T-cell (primary cell): ENCODE measurements at regions not wholly inside any gene's neighbourhood (a gene's known extent, or its start where the extent isn't known, plus 50 kb on each side); places are given as distances from the start of the nearest gene placed in this dataset.

Experiments
- ATAC-seq, 4 experiments: fragments of 200-7000 bp in 3 of 4; fragments of 150-1000 bp in 1 of 4; cut with Tn5 transposase; replicated peaks in 1 of 4; 1 replicate in 3 of 4; 2 replicates in 1 of 4; pipeline ENCODE4 v1.10.0; 2021; ENCODE audit warnings: moderate library complexity in 3 of 4, mild to moderate bottlenecking in 2 of 4, moderate number of reproducible peaks in 1 of 4
- CTCF ChIA-PET, 2 donors: fragments of 300-600 bp; sonication (Branson Sonifier 250); formaldehyde crosslinking; loops; one replicate each; lab custom pipeline; 2022; ENCODE audit warnings: antibody characterized with exemption in 2 of 2; lab: Charles Lee
- POLR2A ChIA-PET, 2 donors: fragments of 300-600 bp; sonication (Branson Sonifier 250); formaldehyde crosslinking; loops; one replicate each; lab custom pipeline; 2022; ENCODE audit warnings: antibody characterized with exemption in 2 of 2; lab: Charles Lee
- DNase-seq, 35 experiments: peaks; one replicate each; pipeline versions ENCODE4 v3.0.0 to v3.0.0-alpha.2; 2013 to 2023
- H3K27ac ChIP-seq: one replicate; pipeline ENCODE4 v1.5.1; 2013; ENCODE audit warnings: low read length
- H3K27me3 ChIP-seq, 2 experiments: replicated peaks in 1 of 2; 1 replicate in 1 of 2; 2 replicates in 1 of 2; pipeline versions ENCODE4 v1.6.1 to v1.7.0; 2013; ENCODE audit warnings: low read length in 1 of 2, mixed read lengths in 1 of 2; ENCODE audit not compliant: control insufficient read depth in 2 of 2, insufficient read depth in 2 of 2; ENCODE audit errors: extremely low read depth in 1 of 2
- H3K36me3 ChIP-seq, 2 donors: 1 replicate in 1 of 2; 2 replicates in 1 of 2; pipeline versions ENCODE4 v1.6.1 to v1.7.0; 2013; ENCODE audit warnings: low read length in 1 of 2; ENCODE audit not compliant: control insufficient read depth in 2 of 2, insufficient read depth in 1 of 2; ENCODE audit errors: extremely low read depth in 1 of 2
- H3K4me1 ChIP-seq, 2 experiments: 1 replicate in 1 of 2; 2 replicates in 1 of 2; pipeline versions ENCODE4 v1.6.1 to v1.7.0; 2013; ENCODE audit warnings: low read length in 2 of 2, mixed read lengths in 1 of 2; ENCODE audit not compliant: insufficient read depth in 2 of 2, control insufficient read depth in 1 of 2; ENCODE audit errors: extremely low read depth in 1 of 2
- H3K4me3 ChIP-seq, 2 donors: 1 replicate in 1 of 2; 2 replicates in 1 of 2; pipeline versions ENCODE4 v1.5.1 to v1.7.0; 2013; ENCODE audit warnings: mild to moderate bottlenecking in 2 of 2, low read length in 1 of 2, moderate library complexity in 1 of 2; ENCODE audit not compliant: control insufficient read depth in 1 of 2; ENCODE audit errors: extremely low read depth in 1 of 2
- H3K9me3 ChIP-seq: 2 replicates; pipeline ENCODE4 v1.7.0; 2013
- H3K27ac Mint-ChIP-seq, 2 donors: one replicate each; pipeline ENCODE4 v1.8.0; 2020 to 2021; ENCODE audit warnings: mild to moderate bottlenecking in 2 of 2, mixed read lengths in 2 of 2
- H3K27me3 Mint-ChIP-seq, 2 donors: one replicate each; pipeline ENCODE4 v1.8.0; 2021 to 2022; ENCODE audit warnings: mixed read lengths in 2 of 2
- H3K36me3 Mint-ChIP-seq: one replicate; pipeline ENCODE4 v1.8.0; 2021; ENCODE audit warnings: mixed read lengths
- H3K4me1 Mint-ChIP-seq, 3 donors: one replicate each; pipeline ENCODE4 v1.8.0; 2020 to 2022; ENCODE audit warnings: mixed read lengths in 3 of 3, mild to moderate bottlenecking in 1 of 3
- H3K4me3 Mint-ChIP-seq, 3 donors: one replicate each; pipeline ENCODE4 v1.8.0; 2020 to 2022; ENCODE audit warnings: mild to moderate bottlenecking in 3 of 3, mixed read lengths in 3 of 3, moderate library complexity in 3 of 3
- H3K9me3 Mint-ChIP-seq, 3 donors: one replicate each; pipeline ENCODE4 v1.8.0; 2020 to 2022; ENCODE audit warnings: mixed read lengths in 3 of 3
- WGBS: methylation state at CpG from one replicate; pipeline ENCODE4 v1.1.5; 2013; ENCODE audit warnings: missing lambda C conversion rate; ENCODE audit not compliant: insufficient coverage; 5-methylcytosine and 5-hydroxymethylcytosine counted together

DNA sequence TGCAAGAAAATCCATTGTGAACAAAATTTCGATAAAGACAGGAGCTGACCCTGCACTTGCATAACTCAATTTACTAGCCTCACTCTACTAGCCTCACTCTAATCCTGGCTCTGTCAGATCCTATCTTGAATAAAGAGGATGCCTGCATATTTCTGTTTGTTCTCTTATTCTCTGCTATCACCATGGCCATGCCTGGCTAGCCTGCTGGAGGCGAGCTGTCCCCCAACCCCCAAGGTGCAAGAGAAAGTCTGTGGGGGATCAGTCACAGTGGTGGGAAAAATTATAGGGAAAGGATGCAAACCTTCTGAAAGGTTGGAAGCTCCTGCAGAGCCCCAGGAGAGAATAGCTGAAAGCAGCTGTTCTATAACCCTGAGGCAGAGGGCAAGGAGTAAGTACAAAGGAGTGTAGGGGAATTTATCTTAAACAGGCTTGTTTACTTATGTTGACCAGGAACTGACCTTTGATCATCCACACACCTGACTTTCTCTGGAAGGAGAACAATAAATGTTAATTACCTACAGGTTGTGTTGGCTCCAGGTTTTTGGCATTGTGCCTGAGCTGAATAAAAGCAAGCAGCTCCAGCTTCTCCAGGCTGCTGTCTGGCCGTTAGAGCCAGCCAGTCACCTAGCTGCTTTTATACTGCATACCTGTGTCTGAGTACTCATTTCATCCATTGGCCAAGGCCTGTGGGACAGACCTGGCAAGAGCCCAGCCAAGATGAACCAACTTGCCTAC lies 137.7 kb upstream of the RASGRP1 start:
- Histone ChIP-seq H3K9me3 (no peaks in the 10 kb centered on the region), H3K36me3 (no peaks in the 10 kb centered on the region), H3K27ac (no peak overlapping the region), H3K4me1 (peaks cover 8 to 24% of the 10 kb centered on the region in 2 experiments), H3K4me3 (no peak overlapping the region), H3K27me3 (no peaks in the 10 kb centered on the region)
- Mint-ChIP-seq H3K9me3 (no peaks in the 10 kb centered on the region), H3K27ac (no peak overlapping the region), H3K4me1 (peaks cover 27 to 37% (median 30%) of the 10 kb centered on the region in 3 donors), H3K27me3 (no peaks in the 10 kb centered on the region), H3K36me3 (no peaks in the 10 kb centered on the region), H3K4me3 (no peak overlapping the region)
- POLR2A ChIA-PET: no interaction called here
- no peak for DNase-seq
- ATAC-seq: no peak
- CTCF ChIA-PET: interaction anchor here (0.9 to 5.9 kb wide), 3 partner anchors 15 to 231 kb away, joined by 3 to 112 read pairs (median 3); no protein-coding TSS in a partner anchor
- 83% methylated on average over 2 of the region's 3 CpGs for WGBS

DNA sequence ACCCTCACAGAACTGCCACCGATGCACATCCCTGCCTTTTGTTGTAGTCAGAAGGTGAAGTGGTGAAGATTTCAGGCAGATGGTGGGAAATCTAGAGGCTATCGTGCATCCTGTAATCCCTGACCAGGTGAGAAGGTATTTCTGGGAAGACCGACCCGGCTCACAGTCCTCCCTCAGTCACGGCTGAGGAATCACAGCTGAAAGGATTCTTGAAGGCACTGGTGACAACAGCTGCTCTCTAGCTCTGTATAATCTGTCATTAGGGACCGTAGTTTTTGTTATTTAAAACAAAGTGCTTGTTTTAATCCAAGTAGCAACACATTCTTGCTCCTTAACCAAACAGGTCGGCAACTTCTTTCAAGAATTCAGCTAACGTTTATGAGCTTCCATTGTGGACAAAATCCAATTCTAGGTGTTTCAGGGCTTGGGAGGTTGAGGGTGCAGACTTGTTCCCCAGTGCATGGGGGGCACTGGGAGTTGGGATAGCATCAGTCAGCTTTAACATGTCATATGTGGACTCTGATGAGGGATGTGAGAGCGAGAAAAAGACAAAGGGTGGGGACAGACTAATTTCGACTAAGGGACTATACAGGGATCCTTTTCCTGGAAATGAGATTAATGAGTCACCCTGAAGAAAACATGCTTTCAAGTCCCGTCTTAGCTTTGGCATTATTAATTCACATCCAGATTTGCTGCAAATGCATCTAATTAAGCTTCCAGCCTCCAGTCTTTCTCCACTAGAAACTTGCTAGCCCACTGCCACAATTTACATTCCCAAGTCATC lies 141.0 kb upstream of the RASGRP1 start:
- Mint-ChIP-seq H3K27ac (no peak overlapping the region), H3K36me3 (no peaks in the 10 kb centered on the region), H3K9me3 (no peaks in the 10 kb centered on the region), H3K4me1 (peaks cover 0 to 5% (median 0%) of the 10 kb centered on the region in 3 donors), H3K4me3 (no peak overlapping the region), H3K27me3 (no peaks in the 10 kb centered on the region)
- Histone ChIP-seq H3K27ac (no peak overlapping the region), H3K9me3 (no peaks in the 10 kb centered on the region), H3K36me3 (no peaks in the 10 kb centered on the region), H3K27me3 (no peaks in the 10 kb centered on the region), H3K4me1 (no peaks in the 10 kb centered on the region), H3K4me3 (no peak overlapping the region)
- ATAC-seq (no peak), DNase-seq (no peak)
- WGBS: 74% methylated on average over 7 of the region's 11 CpGs
- CTCF ChIA-PET: interaction anchor here (0.8 to 2.3 kb wide), 7 partner anchors 9 to 1051 kb away, joined by 3 to 12 read pairs (median 6); no protein-coding TSS in a partner anchor
- POLR2A ChIA-PET: interaction anchor here in 1 of 2 donors (1.0 kb wide), 1 partner anchor 193 kb away, joined by 3 read pairs; no protein-coding TSS in a partner anchor

DNA sequence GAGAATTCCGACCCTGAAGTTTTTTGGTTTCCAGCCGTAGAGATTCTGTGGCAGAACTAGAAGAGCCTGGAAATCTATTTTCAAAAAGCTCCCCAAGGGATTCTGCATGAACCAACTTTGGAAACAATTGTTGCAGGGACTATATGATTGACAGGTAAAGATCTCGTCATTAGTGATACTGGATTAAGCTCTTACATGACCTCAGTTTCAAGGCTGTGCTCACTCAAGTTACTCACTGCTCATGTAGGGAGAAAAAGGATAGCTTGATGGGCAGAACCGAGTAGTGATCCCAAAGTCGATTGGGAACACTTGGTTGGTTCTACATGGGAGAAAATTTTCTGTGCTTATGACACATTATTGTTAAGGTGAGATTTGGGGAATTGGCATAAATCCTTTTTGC lies 142.3 kb upstream of the RASGRP1 start:
- no peaks in the 10 kb centered on the region for H3K9me3 Mint-ChIP-seq
- ChIA-PET CTCF (interaction anchor here (0.5 to 2.0 kb wide), 9 partner anchors 7 to 1050 kb away, joined by 3 to 12 read pairs (median 5); no protein-coding TSS in a partner anchor), POLR2A (no interaction called here)
- H3K4me3 Mint-ChIP-seq: no peak overlapping the region
- Histone ChIP-seq H3K27me3 (no peaks in the 10 kb centered on the region), H3K27ac (no peak overlapping the region), H3K36me3 (no peaks in the 10 kb centered on the region), H3K9me3 (no peaks in the 10 kb centered on the region), H3K4me1 (no peaks in the 10 kb centered on the region), H3K4me3 (no peak overlapping the region)
- no peaks in the 10 kb centered on the region for H3K27me3 Mint-ChIP-seq
- no peak for DNase-seq
- ATAC-seq: no peak
- peaks cover 0 to 5% (median 0%) of the 10 kb centered on the region in 3 donors for H3K4me1 Mint-ChIP-seq
- no peak overlapping the region for H3K27ac Mint-ChIP-seq
- WGBS: 89% methylated on average over 3 of the region's 5 CpGs
- no peaks in the 10 kb centered on the region for H3K36me3 Mint-ChIP-seq

DNA sequence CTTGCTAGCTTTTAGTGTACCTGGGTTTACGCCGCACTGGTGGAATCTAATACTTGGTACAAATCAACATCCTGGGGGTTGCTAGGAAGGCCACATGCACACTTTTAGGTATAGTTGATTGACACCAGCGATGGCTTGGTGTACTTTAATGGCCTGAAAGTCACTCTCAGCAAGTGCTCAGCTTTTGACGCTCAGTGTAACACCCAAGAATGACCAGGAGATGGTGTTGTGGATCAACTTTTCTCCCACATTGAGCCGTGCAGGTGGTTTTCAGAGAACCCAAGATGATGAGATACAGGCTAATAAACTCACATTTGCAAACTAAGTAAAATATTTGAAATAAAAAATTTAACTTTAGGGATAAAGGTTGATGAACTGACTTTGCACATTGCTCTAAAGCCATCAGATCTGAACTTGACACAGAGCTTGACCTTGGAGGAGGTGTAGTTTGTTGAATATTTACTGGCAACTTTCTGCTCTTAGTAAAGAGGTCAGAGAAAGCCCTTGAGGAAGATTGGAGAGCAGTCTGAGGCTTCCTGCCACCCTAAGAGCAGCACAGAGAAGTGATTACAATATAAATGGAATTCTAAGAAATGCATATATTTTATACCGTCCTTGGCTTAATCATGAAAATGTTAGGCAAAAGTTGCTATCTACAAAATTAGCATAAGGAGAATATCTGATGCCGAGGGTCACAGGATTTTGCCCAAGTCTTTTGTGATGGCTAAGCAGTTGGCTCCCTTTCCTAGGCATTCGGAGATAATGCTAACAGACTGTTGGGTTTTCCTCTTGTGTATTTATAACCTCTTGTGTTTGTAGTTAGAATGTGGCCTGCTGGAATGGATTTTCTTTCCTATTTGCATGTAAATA lies 143.4 kb upstream of the RASGRP1 start:
- H3K9me3 ChIP-seq: no peaks in the 10 kb centered on the region
- POLR2A ChIA-PET: interaction anchor here in 1 of 2 donors (0.9 kb wide), 1 partner anchor 9 kb away, joined by 3 read pairs; no protein-coding TSS in a partner anchor

DNA sequence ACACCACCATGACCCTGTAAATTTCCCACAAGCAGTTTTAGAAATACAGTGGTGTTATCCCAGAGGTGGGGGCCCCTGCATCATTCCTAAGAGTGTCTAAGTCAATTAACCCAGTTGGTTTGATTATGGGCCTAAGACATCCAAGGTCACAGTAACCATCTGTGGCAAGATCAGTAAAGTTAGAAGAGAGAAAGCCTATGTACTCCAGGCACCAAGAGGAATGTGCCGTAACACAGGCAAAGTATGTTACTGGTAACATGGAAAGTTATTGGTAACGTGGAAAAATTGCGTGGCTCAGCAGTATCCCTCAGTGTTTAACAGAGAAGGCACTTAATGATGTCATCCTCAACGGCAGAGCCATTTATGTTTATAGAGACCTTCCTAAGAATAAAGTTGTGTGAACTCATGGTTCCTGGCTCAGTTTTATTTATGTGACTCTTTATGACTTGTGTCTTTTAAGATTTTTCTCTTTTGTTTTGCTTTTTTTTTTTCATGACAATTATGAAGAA lies 144.1 kb upstream of the RASGRP1 start:
- 82% methylated on average over 3 of the region's 4 CpGs for WGBS
- Histone ChIP-seq H3K27ac (no peak overlapping the region), H3K27me3 (no peaks in the 10 kb centered on the region), H3K4me1 (no peaks in the 10 kb centered on the region), H3K9me3 (no peaks in the 10 kb centered on the region), H3K36me3 (no peaks in the 10 kb centered on the region), H3K4me3 (no peak overlapping the region)
- ChIA-PET CTCF (interaction anchor here (0.7 to 2.0 kb wide), 5 partner anchors 18 to 1048 kb away, joined by 3 to 12 read pairs (median 4); no protein-coding TSS in a partner anchor), POLR2A (no interaction called here)
- Mint-ChIP-seq H3K27ac (no peak overlapping the region), H3K4me1 (peaks cover 0 to 5% (median 0%) of the 10 kb centered on the region in 3 donors), H3K27me3 (no peaks in the 10 kb centered on the region), H3K4me3 (no peak overlapping the region), H3K36me3 (no peaks in the 10 kb centered on the region), H3K9me3 (no peaks in the 10 kb centered on the region)
- no peak for DNase-seq
- no peak for ATAC-seq

More for the DNA sequence above, 143.4 kb upstream of the RASGRP1 start:
- no peaks in the 10 kb centered on the region for H3K27me3 ChIP-seq
- Mint-ChIP-seq H3K4me1 (peaks cover 0 to 5% (median 0%) of the 10 kb centered on the region in 3 donors), H3K36me3 (no peaks in the 10 kb centered on the region), H3K9me3 (no peaks in the 10 kb centered on the region), H3K4me3 (no peak overlapping the region), H3K27me3 (no peaks in the 10 kb centered on the region), H3K27ac (no peak overlapping the region)
- peak; percentile 85 to 91 (median 90) for ATAC-seq
- H3K36me3 ChIP-seq: no peaks in the 10 kb centered on the region
- 92% methylated on average over 2 of the region's 8 CpGs for WGBS
- no peak overlapping the region for H3K27ac ChIP-seq
- no peaks in the 10 kb centered on the region for H3K4me1 ChIP-seq
- CTCF ChIA-PET: interaction anchor here (0.5 to 2.0 kb wide), 10 partner anchors 8 to 1075 kb away, joined by 3 to 12 read pairs (median 4); partner anchors contain the start of gene FSIP1 (in 1 of the 2)
- peak in 10 of 35 experiments; percentile 10 to 74 (median 22) for DNase-seq
- H3K4me3 ChIP-seq: no peak overlapping the region
